ENCODE measurements at regions not wholly inside any gene's neighbourhood (a gene's known extent, or its start where the extent isn't known, plus 50 kb on each side); places are given as distances from the start of the nearest gene placed in this dataset.

- Histone ChIP-seq H3K4me1 (no peaks in the 10 kb centered on the region), H3K27ac (no peak overlapping the region), H3K9me3 (no peaks in the 10 kb centered on the region), H3K36me3 (no peaks in the 10 kb centered on the region), H3K27me3 (no peaks in the 10 kb centered on the region), H3K4me3 (no peak overlapping the region)
- no peak for ATAC-seq
- intact Hi-C loops (cut with DNase I) = no loop called here
- no peak for TF ChIP-seq CTCF (IDR thresholded peaks at IDR 0.05)
- DNase-seq = no peak
These were observed 232.2 kb upstream of the BMPER start for GRCh38 chr7:33673029-33673700.

GRCh38 chr7:33674804-33675411, 230.4 kb upstream of the BMPER start:
- no peak overlapping the region for H3K27ac ChIP-seq
- intact Hi-C loops (cut with DNase I) = no loop called here
- DNase-seq = no peak
- no peaks in the 10 kb centered on the region for H3K4me1 ChIP-seq
- no peak for ATAC-seq
- no peak for TF ChIP-seq CTCF (IDR thresholded peaks at IDR 0.05)
- no peak overlapping the region for H3K4me3 ChIP-seq
- no peaks in the 10 kb centered on the region for H3K27me3 ChIP-seq
- H3K9me3 ChIP-seq = peaks cover 0 to 12% of the 10 kb centered on the region in 2 donors
- no peaks in the 10 kb centered on the region for H3K36me3 ChIP-seq

- DNase-seq = no peak
- intact Hi-C loops (cut with DNase I) = no loop called here
- TF ChIP-seq CTCF (IDR thresholded peaks at IDR 0.05) = no peak
These were observed 227.8 kb upstream of the BMPER start for GRCh38 chr7:33677556-33677955.

GRCh38 chr7:33678569-33679335, 226.6 kb upstream of the BMPER start:
- Histone ChIP-seq H3K27me3 (no peaks in the 10 kb centered on the region), H3K4me3 (no peak overlapping the region), H3K4me1 (no peaks in the 10 kb centered on the region), H3K9me3 (peaks cover 0 to 15% of the 10 kb centered on the region in 2 donors), H3K36me3 (no peaks in the 10 kb centered on the region), H3K27ac (no peak overlapping the region)
- intact Hi-C loops (cut with DNase I) = no loop called here
- no peak for ATAC-seq
- no peak for DNase-seq
- TF ChIP-seq CTCF (IDR thresholded peaks at IDR 0.05) = no peak

More at GRCh38 chr7:33677556-33677955, 227.8 kb upstream of the BMPER start:
- Histone ChIP-seq H3K9me3 (peaks cover 0 to 15% of the 10 kb centered on the region in 2 donors), H3K27me3 (no peaks in the 10 kb centered on the region), H3K4me3 (no peak overlapping the region), H3K4me1 (no peaks in the 10 kb centered on the region), H3K27ac (no peak overlapping the region), H3K36me3 (no peaks in the 10 kb centered on the region)
- no peak for ATAC-seq

- TF ChIP-seq CTCF (IDR thresholded peaks at IDR 0.05) = no peak
- H3K4me3 ChIP-seq = no peak overlapping the region
- H3K4me1 ChIP-seq = no peaks in the 10 kb centered on the region
- no peak overlapping the region for H3K27ac ChIP-seq
- ATAC-seq (no peak), DNase-seq (no peak)
- peaks cover 0 to 15% of the 10 kb centered on the region in 2 donors for H3K9me3 ChIP-seq
- no peaks in the 10 kb centered on the region for H3K36me3 ChIP-seq
- no peaks in the 10 kb centered on the region for H3K27me3 ChIP-seq
- intact Hi-C loops (cut with DNase I) = no loop called here
These were observed 224.7 kb upstream of the BMPER start for GRCh38 chr7:33680682-33681081.
